Cardiac muscle cell (in vitro differentiated cells and primary cell): ENCODE measurements at regions not wholly inside any gene's neighbourhood (a gene's known extent, or its start where the extent isn't known, plus 50 kb on each side); places are given as distances from the start of the nearest gene placed in this dataset.
A peak's percentile ranks its signal among the peaks of the same experiment; 100 is the strongest.

Source experiments
- DNase-seq, 2 donors: peaks; one replicate each; pipeline versions ENCODE4 v3.0.0 to v3.0.0-alpha.2; 2010 to 2017; ENCODE audit warnings: low read depth in 1 of 2, low spot score in 1 of 2
- H3K27ac ChIP-seq: fragments of 200-600 bp; sonication (generic); 2 replicates; pipeline ENCODE4 v1.5.1; 2016
- H3K27me3 ChIP-seq: fragments of 200-600 bp; sonication (generic); 2 replicates; pipeline ENCODE4 v1.6.0; 2016; ENCODE audit warnings: control low read depth
- H3K36me3 ChIP-seq: fragments of 200-600 bp; sonication (generic); 2 replicates; pipeline ENCODE4 v1.5.1; 2016; ENCODE audit warnings: control low read depth
- H3K4me1 ChIP-seq: fragments of 200-600 bp; sonication (generic); 2 replicates; pipeline ENCODE4 v1.8.1; 2017; ENCODE audit warnings: low read depth, mild to moderate bottlenecking, mixed run types
- H3K4me3 ChIP-seq: fragments of 200-600 bp; sonication (generic); 2 replicates; pipeline ENCODE4 v1.5.1; 2016; ENCODE audit warnings: mild to moderate bottlenecking
- H3K9me3 ChIP-seq: fragments of 200-600 bp; sonication (generic); 2 replicates; pipeline ENCODE4 v1.5.1; 2017; ENCODE audit warnings: low read depth, mild to moderate bottlenecking, control low read depth
- CTCF ChIP-seq: IDR thresholded peaks from 2 replicates; pipeline ENCODE4 v1.5.1; 2012; ENCODE audit warnings: low read depth, mild to moderate bottlenecking, low read length

DNA sequence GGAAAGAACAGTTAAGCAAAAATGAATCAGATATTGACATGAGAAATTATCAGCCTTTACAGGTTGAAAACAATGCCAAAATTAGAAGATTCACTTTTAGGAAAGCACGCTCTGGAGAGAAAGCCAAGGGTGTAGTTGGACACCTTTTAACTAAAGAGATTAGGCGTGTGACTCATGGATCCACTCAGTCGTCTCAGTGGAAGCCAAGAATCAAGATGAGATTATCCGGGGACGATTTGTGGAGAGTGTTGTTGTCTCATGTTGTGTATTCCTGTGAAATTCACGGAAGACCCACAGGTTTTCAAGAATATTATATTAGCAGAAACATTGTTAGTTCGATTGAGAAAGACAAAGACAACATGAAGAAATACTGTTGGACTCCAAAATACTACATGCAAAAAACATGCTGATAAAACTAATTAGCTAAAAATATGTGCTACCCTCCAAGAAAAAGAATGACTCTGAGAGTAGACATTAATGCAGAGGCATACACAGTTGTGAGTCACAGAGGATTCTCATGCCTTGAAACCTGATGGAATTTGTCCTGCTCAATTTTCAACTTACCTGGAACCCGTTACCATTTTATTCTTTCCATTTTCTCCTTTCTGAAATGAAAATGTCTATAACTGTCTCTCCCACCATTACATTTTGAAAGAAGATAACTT lies 192.1 kb upstream of the RND3 start:
- Histone ChIP-seq H3K9me3 (no peaks in the 10 kb centered on the region), H3K27ac (no peak overlapping the region), H3K4me3 (no peak overlapping the region), H3K4me1 (no peaks in the 10 kb centered on the region), H3K27me3 (no peaks in the 10 kb centered on the region), H3K36me3 (no peaks in the 10 kb centered on the region)
- DNase-seq, result peak in 1 of 2 donors; percentile 42
- TF ChIP-seq CTCF, result no peak

DNA sequence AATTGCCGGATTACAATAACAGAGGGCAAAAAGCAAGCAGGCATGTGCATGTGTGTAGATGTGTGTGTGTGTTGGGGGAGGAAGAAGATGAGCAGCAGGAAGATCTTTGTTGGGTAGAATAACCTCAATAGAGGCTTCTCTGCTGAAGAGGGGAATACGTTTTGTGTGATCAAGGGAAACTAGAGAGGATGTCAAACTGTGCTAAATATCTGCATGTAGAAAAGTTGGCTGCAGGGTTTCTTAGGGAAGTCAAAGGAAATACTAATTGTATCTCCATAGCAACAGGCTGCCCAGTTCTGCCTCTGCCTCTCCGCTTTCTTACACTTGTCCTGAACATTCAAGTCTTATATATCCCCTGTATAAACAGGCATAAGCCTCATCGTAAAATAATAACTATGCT lies 190.1 kb upstream of the RND3 start:
- no peaks in the 10 kb centered on the region for H3K4me1 ChIP-seq
- no peaks in the 10 kb centered on the region for H3K9me3 ChIP-seq
- no peak overlapping the region for H3K4me3 ChIP-seq
- H3K27me3 ChIP-seq, result no peaks in the 10 kb centered on the region
- DNase-seq, result no peak
- H3K27ac ChIP-seq, result no peak overlapping the region
- TF ChIP-seq CTCF, result no peak
- no peaks in the 10 kb centered on the region for H3K36me3 ChIP-seq

DNA sequence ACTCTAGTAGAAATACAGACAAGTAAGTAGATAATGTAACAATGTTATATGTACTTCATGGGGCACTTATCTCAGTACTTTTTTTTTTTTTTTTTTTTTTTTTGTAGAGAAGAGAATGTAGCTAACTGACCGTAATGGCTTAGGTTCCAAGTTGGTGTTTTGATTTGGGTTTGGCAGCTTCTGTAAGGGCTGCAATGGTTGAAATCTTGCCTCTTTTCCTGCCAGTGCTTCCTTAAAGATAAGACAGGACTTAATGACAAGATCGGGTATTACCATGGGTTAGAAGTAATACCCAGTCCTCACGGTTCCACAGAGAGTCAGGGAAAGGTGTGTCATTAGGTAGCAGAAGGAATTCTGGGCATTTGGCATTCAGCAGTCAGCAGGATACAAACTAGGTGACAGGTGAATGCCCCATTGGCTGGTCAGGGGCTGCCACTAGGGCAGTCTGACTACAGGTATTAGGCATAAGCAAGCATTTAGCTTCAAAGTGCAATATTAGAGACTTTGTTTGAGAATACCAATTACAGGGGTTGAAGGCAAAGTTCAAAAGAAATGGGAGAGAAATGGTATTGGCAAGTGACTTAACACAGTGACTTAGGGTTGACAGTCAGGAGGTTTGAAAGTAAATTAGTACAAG lies 189.4 kb upstream of the RND3 start:
- Histone ChIP-seq H3K27ac (no peak overlapping the region), H3K4me1 (no peaks in the 10 kb centered on the region), H3K9me3 (no peaks in the 10 kb centered on the region), H3K36me3 (no peaks in the 10 kb centered on the region), H3K27me3 (no peaks in the 10 kb centered on the region), H3K4me3 (no peak overlapping the region)
- TF ChIP-seq CTCF, result no peak
- no peak for DNase-seq

GRCh38 chr2:150675807-150676206 lies 188.3 kb upstream of the RND3 start:
- DNase-seq, result no peak
- H3K4me1 ChIP-seq, result no peaks in the 10 kb centered on the region
- H3K27me3 ChIP-seq, result no peaks in the 10 kb centered on the region
- TF ChIP-seq CTCF, result no peak
- H3K9me3 ChIP-seq, result no peaks in the 10 kb centered on the region
- H3K27ac ChIP-seq, result no peak overlapping the region
- H3K36me3 ChIP-seq, result no peaks in the 10 kb centered on the region
- no peak overlapping the region for H3K4me3 ChIP-seq

GRCh38 chr2:150674283-150674682 lies 186.8 kb upstream of the RND3 start:
- Histone ChIP-seq H3K9me3 (no peaks in the 10 kb centered on the region), H3K4me1 (no peaks in the 10 kb centered on the region), H3K36me3 (no peaks in the 10 kb centered on the region), H3K27ac (no peak overlapping the region), H3K27me3 (no peaks in the 10 kb centered on the region), H3K4me3 (no peak overlapping the region)
- DNase-seq, result no peak
- no peak for TF ChIP-seq CTCF
